Hepatocyte (in vitro differentiated cells): ENCODE measurements at regions not wholly inside any gene's neighbourhood (a gene's known extent, or its start where the extent isn't known, plus 50 kb on each side); places are given as distances from the start of the nearest gene placed in this dataset.

Experiments used
- EZH2 ChIP-seq: fragments of 200-600 bp; sonication (generic); IDR thresholded peaks from 2 replicates; pipeline ENCODE4 v1.6.1; 2016; ENCODE audit warnings: antibody characterized with exemption, mild to moderate bottlenecking, borderline replicate concordance
- EZH2phosphoT487 ChIP-seq: fragments of 200-600 bp; sonication (generic); IDR thresholded peaks from one replicate; pipeline ENCODE4 v1.6.1; 2018; ENCODE audit warnings: antibody characterized with exemption, mild to moderate bottlenecking, low read depth, moderate library complexity; ENCODE audit not compliant: unreplicated experiment, severe bottlenecking
- TF ChIP-seq, protein P1 (sequence below): fragments of 200-600 bp; sonication (generic); IDR thresholded peaks from 2 replicates; pipeline ENCODE4 v1.5.1; 2016; ENCODE audit warnings: antibody characterized with exemption, mild to moderate bottlenecking; ENCODE audit not compliant: poor library complexity

DNA sequence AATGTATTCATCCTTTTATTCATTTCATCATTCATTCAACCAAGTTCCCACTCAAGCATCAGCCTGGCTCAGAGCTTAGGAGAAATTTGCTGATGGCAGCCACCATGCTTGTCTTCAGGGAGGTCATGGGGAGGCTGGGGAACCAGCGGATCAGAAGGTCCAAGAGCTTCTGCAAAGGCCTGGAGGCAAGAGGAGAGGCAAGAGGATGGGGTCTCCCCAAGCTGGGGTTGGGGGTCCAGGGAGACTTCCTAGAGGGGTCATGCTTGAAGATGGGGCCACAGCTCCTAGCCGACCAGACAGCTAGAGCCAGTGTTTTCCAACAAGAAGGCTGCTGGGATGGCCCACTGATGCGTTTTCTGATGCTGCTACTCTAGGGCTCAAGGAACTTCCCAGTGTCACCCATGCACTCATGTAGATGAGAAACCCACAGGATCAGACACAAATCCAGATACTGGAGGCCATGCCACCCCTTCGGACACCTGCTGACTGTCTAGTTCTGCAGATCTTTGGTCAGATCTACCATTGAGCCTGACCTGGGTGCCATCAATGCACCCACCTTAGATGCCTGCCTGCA lies 315.2 kb downstream of the AJAP1 start:
- no peak for TF ChIP-seq EZH2
- TF ChIP-seq, protein P1, sequence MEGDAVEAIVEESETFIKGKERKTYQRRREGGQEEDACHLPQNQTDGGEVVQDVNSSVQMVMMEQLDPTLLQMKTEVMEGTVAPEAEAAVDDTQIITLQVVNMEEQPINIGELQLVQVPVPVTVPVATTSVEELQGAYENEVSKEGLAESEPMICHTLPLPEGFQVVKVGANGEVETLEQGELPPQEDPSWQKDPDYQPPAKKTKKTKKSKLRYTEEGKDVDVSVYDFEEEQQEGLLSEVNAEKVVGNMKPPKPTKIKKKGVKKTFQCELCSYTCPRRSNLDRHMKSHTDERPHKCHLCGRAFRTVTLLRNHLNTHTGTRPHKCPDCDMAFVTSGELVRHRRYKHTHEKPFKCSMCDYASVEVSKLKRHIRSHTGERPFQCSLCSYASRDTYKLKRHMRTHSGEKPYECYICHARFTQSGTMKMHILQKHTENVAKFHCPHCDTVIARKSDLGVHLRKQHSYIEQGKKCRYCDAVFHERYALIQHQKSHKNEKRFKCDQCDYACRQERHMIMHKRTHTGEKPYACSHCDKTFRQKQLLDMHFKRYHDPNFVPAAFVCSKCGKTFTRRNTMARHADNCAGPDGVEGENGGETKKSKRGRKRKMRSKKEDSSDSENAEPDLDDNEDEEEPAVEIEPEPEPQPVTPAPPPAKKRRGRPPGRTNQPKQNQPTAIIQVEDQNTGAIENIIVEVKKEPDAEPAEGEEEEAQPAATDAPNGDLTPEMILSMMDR = no peak
- no peak for TF ChIP-seq EZH2phosphoT487
